ENCODE measurements at regions not wholly inside any gene's neighbourhood (a gene's known extent, or its start where the extent isn't known, plus 50 kb on each side); places are given as distances from the start of the nearest gene placed in this dataset.
"Not testable (repeated sequence)": the region's sequence is repeated elsewhere in the genome, so short reads cannot be mapped to it uniquely, and the experiment has no call there.

GRCh38 chr15:26128611-26129140 lies 265.5 kb upstream of the ATP10A start:
- H3K27ac ChIP-seq (ENCODE audit: low read depth, low read length) = no peak overlapping the region
- H3K27me3 ChIP-seq (ENCODE audit: control insufficient read depth in 3 of 3, insufficient read depth in 3 of 3, low read length in 3 of 3) = peaks cover 0 to 7% (median 3%) of the 10 kb centered on the region in 3 donors
- no peaks in the 10 kb centered on the region for H3K9me3 ChIP-seq (ENCODE audit: control insufficient read depth in 3 of 3, low read length in 3 of 3)
- H3K36me3 ChIP-seq (ENCODE audit: control insufficient read depth in 3 of 3, insufficient read depth in 3 of 3, low read length in 3 of 3) = no peaks in the 10 kb centered on the region
- no peak overlapping the region for H3K9ac ChIP-seq (ENCODE audit: low read depth in 1 of 3, low read length in 3 of 3)
- H3K4me1 ChIP-seq (ENCODE audit: control insufficient read depth in 3 of 3, insufficient read depth in 3 of 3, low read length in 3 of 3) = no peaks in the 10 kb centered on the region
- H3K4me3 ChIP-seq (ENCODE audit: low read length in 3 of 3) = no peak overlapping the region

- no peaks in the 10 kb centered on the region for H3K9me3 ChIP-seq (ENCODE audit: control insufficient read depth in 3 of 3, low read length in 3 of 3)
- H3K4me1 ChIP-seq (ENCODE audit: control insufficient read depth in 3 of 3, insufficient read depth in 3 of 3, low read length in 3 of 3) = no peaks in the 10 kb centered on the region
- no peaks in the 10 kb centered on the region for H3K36me3 ChIP-seq (ENCODE audit: control insufficient read depth in 3 of 3, insufficient read depth in 3 of 3, low read length in 3 of 3)
- H3K27ac ChIP-seq (ENCODE audit: low read depth, low read length) = no peak overlapping the region
- H3K4me3 ChIP-seq (ENCODE audit: low read length in 3 of 3) = no peak overlapping the region
- H3K27me3 ChIP-seq (ENCODE audit: control insufficient read depth in 3 of 3, insufficient read depth in 3 of 3, low read length in 3 of 3) = peaks cover 0 to 7% (median 0%) of the 10 kb centered on the region in 3 donors
- H3K9ac ChIP-seq (ENCODE audit: low read depth in 1 of 3, low read length in 3 of 3) = no peak overlapping the region
Observed at GRCh38 chr15:26126819-26127387, 263.8 kb upstream of the ATP10A start.

GRCh38 chr15:26126070-26126469 lies 262.9 kb upstream of the ATP10A start:
- Histone ChIP-seq H3K27ac (ENCODE audit: low read depth, low read length) (no peak overlapping the region), H3K9me3 (ENCODE audit: control insufficient read depth in 3 of 3, low read length in 3 of 3) (no peaks in the 10 kb centered on the region), H3K27me3 (ENCODE audit: control insufficient read depth in 3 of 3, insufficient read depth in 3 of 3, low read length in 3 of 3) (peaks cover 0 to 7% (median 0%) of the 10 kb centered on the region in 3 donors), H3K36me3 (ENCODE audit: control insufficient read depth in 3 of 3, insufficient read depth in 3 of 3, low read length in 3 of 3) (no peaks in the 10 kb centered on the region), H3K9ac (ENCODE audit: low read depth in 1 of 3, low read length in 3 of 3) (no peak overlapping the region), H3K4me3 (ENCODE audit: low read length in 3 of 3) (no peak overlapping the region), H3K4me1 (ENCODE audit: control insufficient read depth in 3 of 3, insufficient read depth in 3 of 3, low read length in 3 of 3) (no peaks in the 10 kb centered on the region)

- Histone ChIP-seq H3K27ac (ENCODE audit: low read depth, low read length) (no peak overlapping the region), H3K4me1 (ENCODE audit: control insufficient read depth in 3 of 3, insufficient read depth in 3 of 3, low read length in 3 of 3) (no peaks in the 10 kb centered on the region), H3K9ac (ENCODE audit: low read depth in 1 of 3, low read length in 3 of 3) (no peak overlapping the region), H3K27me3 (ENCODE audit: control insufficient read depth in 3 of 3, insufficient read depth in 3 of 3, low read length in 3 of 3) (peaks cover 0 to 7% (median 0%) of the 10 kb centered on the region in 3 donors), H3K4me3 (ENCODE audit: low read length in 3 of 3) (no peak overlapping the region), H3K9me3 (ENCODE audit: control insufficient read depth in 3 of 3, low read length in 3 of 3) (no peaks in the 10 kb centered on the region), H3K36me3 (ENCODE audit: control insufficient read depth in 3 of 3, insufficient read depth in 3 of 3, low read length in 3 of 3) (no peaks in the 10 kb centered on the region)
Observed at GRCh38 chr15:26125664-26126063, 262.5 kb upstream of the ATP10A start.

- Histone ChIP-seq H3K27me3 (ENCODE audit: control insufficient read depth in 3 of 3, insufficient read depth in 3 of 3, low read length in 3 of 3) (no peaks in the 10 kb centered on the region), H3K4me3 (ENCODE audit: low read length in 3 of 3) (no peak overlapping the region), H3K9me3 (ENCODE audit: control insufficient read depth in 3 of 3, low read length in 3 of 3) (no peaks in the 10 kb centered on the region)
Observed at GRCh38 chr15:26119322-26119721, 256.2 kb upstream of the ATP10A start.

GRCh38 chr15:26115229-26115943 lies 252.3 kb upstream of the ATP10A start:
- Histone ChIP-seq H3K27me3 (ENCODE audit: control insufficient read depth in 3 of 3, insufficient read depth in 3 of 3, low read length in 3 of 3) (peaks cover 0 to 3% (median 0%) of the 10 kb centered on the region in 3 donors), H3K9me3 (ENCODE audit: control insufficient read depth in 3 of 3, low read length in 3 of 3) (no peaks in the 10 kb centered on the region), H3K27ac (ENCODE audit: low read depth, low read length) (no peak overlapping the region), H3K9ac (ENCODE audit: low read depth in 1 of 3, low read length in 3 of 3) (no peak overlapping the region), H3K4me1 (ENCODE audit: control insufficient read depth in 3 of 3, insufficient read depth in 3 of 3, low read length in 3 of 3) (no peaks in the 10 kb centered on the region), H3K4me3 (ENCODE audit: low read length in 3 of 3) (no peak overlapping the region), H3K36me3 (ENCODE audit: control insufficient read depth in 3 of 3, insufficient read depth in 3 of 3, low read length in 3 of 3) (no peaks in the 10 kb centered on the region)

More at GRCh38 chr15:26119322-26119721, 256.2 kb upstream of the ATP10A start:
- no peak overlapping the region for H3K27ac ChIP-seq (ENCODE audit: low read depth, low read length)
- no peaks in the 10 kb centered on the region for H3K36me3 ChIP-seq (ENCODE audit: control insufficient read depth in 3 of 3, insufficient read depth in 3 of 3, low read length in 3 of 3)
- H3K9ac ChIP-seq (ENCODE audit: low read depth in 1 of 3, low read length in 3 of 3) = no peak overlapping the region
- no peaks in the 10 kb centered on the region for H3K4me1 ChIP-seq (ENCODE audit: control insufficient read depth in 3 of 3, insufficient read depth in 3 of 3, low read length in 3 of 3)

GRCh38 chr15:26114128-26114527 lies 251.0 kb upstream of the ATP10A start:
- H3K9ac ChIP-seq (ENCODE audit: low read depth in 1 of 3, low read length in 3 of 3); H3K27ac ChIP-seq (ENCODE audit: low read depth, low read length); H3K36me3 ChIP-seq (ENCODE audit: control insufficient read depth in 3 of 3, insufficient read depth in 3 of 3, low read length in 3 of 3); H3K9me3 ChIP-seq (ENCODE audit: control insufficient read depth in 3 of 3, low read length in 3 of 3); H3K4me3 ChIP-seq (ENCODE audit: low read length in 3 of 3); H3K4me1 ChIP-seq (ENCODE audit: control insufficient read depth in 3 of 3, insufficient read depth in 3 of 3, low read length in 3 of 3); H3K27me3 ChIP-seq (ENCODE audit: control insufficient read depth in 3 of 3, insufficient read depth in 3 of 3, low read length in 3 of 3): not testable (repeated sequence)

- Histone ChIP-seq H3K27me3 (ENCODE audit: control insufficient read depth in 3 of 3, insufficient read depth in 3 of 3, low read length in 3 of 3) (peaks cover 0 to 3% (median 0%) of the 10 kb centered on the region in 3 donors), H3K9me3 (ENCODE audit: control insufficient read depth in 3 of 3, low read length in 3 of 3) (no peaks in the 10 kb centered on the region), H3K36me3 (ENCODE audit: control insufficient read depth in 3 of 3, insufficient read depth in 3 of 3, low read length in 3 of 3) (no peaks in the 10 kb centered on the region), H3K4me1 (ENCODE audit: control insufficient read depth in 3 of 3, insufficient read depth in 3 of 3, low read length in 3 of 3) (no peaks in the 10 kb centered on the region), H3K9ac (ENCODE audit: low read depth in 1 of 3, low read length in 3 of 3) (no peak overlapping the region), H3K27ac (ENCODE audit: low read depth, low read length) (no peak overlapping the region), H3K4me3 (ENCODE audit: low read length in 3 of 3) (no peak overlapping the region)
Observed at GRCh38 chr15:26113296-26113695, 250.2 kb upstream of the ATP10A start.

GRCh38 chr15:26109203-26109602 lies 246.1 kb upstream of the ATP10A start:
- H3K9me3 ChIP-seq (ENCODE audit: control insufficient read depth in 3 of 3, low read length in 3 of 3) = peaks cover 0 to 5% (median 0%) of the 10 kb centered on the region in 3 donors
- H3K27me3 ChIP-seq (ENCODE audit: control insufficient read depth in 3 of 3, insufficient read depth in 3 of 3, low read length in 3 of 3) = peaks cover 0 to 3% (median 0%) of the 10 kb centered on the region in 3 donors
- no peak overlapping the region for H3K4me3 ChIP-seq (ENCODE audit: low read length in 3 of 3)
- H3K27ac ChIP-seq (ENCODE audit: low read depth, low read length) = no peak overlapping the region
- H3K9ac ChIP-seq (ENCODE audit: low read depth in 1 of 3, low read length in 3 of 3) = no peak overlapping the region
- no peaks in the 10 kb centered on the region for H3K4me1 ChIP-seq (ENCODE audit: control insufficient read depth in 3 of 3, insufficient read depth in 3 of 3, low read length in 3 of 3)
- H3K36me3 ChIP-seq (ENCODE audit: control insufficient read depth in 3 of 3, insufficient read depth in 3 of 3, low read length in 3 of 3) = no peaks in the 10 kb centered on the region

GRCh38 chr15:26106556-26106955 lies 243.4 kb upstream of the ATP10A start:
- no peak overlapping the region for H3K9ac ChIP-seq (ENCODE audit: low read depth in 1 of 3, low read length in 3 of 3)
- peaks cover 0 to 3% (median 0%) of the 10 kb centered on the region in 3 donors for H3K27me3 ChIP-seq (ENCODE audit: control insufficient read depth in 3 of 3, insufficient read depth in 3 of 3, low read length in 3 of 3)
- no peaks in the 10 kb centered on the region for H3K36me3 ChIP-seq (ENCODE audit: control insufficient read depth in 3 of 3, insufficient read depth in 3 of 3, low read length in 3 of 3)
- H3K27ac ChIP-seq (ENCODE audit: low read depth, low read length) = no peak overlapping the region
- no peak overlapping the region for H3K4me3 ChIP-seq (ENCODE audit: low read length in 3 of 3)
- peaks cover 0 to 2% (median 0%) of the 10 kb centered on the region in 3 donors for H3K4me1 ChIP-seq (ENCODE audit: control insufficient read depth in 3 of 3, insufficient read depth in 3 of 3, low read length in 3 of 3)
- H3K9me3 ChIP-seq (ENCODE audit: control insufficient read depth in 3 of 3, low read length in 3 of 3) = peaks cover 0 to 5% (median 0%) of the 10 kb centered on the region in 3 donors
